SK-N-SH (cell line): ENCODE measurements at regions not wholly inside any gene's neighbourhood (a gene's known extent, or its start where the extent isn't known, plus 50 kb on each side); places are given as distances from the start of the nearest gene placed in this dataset.
A peak's percentile ranks its signal among the peaks of the same experiment; 100 is the strongest.

Experiments used
- CTCF ChIA-PET: fragments of 300-600, 350-600 bp; formaldehyde crosslinking; extraction: SDS; loops from one replicate; lab custom pipeline; 2021; lab: Yijun Ruan, JAX
- POLR2A ChIA-PET: fragments of 350-600 bp; sonication (Branson Sonifier 250); formaldehyde crosslinking; extraction: SDS; loops from one replicate; lab custom pipeline; 2020; ENCODE audit warnings: antibody characterized with exemption, inconsistent platforms; lab: Yijun Ruan, JAX
- DNase-seq: peaks from one replicate; pipeline ENCODE4 v3.0.0; 2012
- H2AFZ ChIP-seq: fragments of 200-600 bp; sonication (generic); 2 replicates; pipeline ENCODE4 v1.8.1; 2016; ENCODE audit warnings: antibody characterized with exemption, mild to moderate bottlenecking, low read depth
- H3F3A ChIP-seq: fragments of 200-600 bp; sonication (generic); replicated peaks from 2 replicates; pipeline ENCODE3; 2016; ENCODE audit warnings: antibody characterized with exemption, mild to moderate bottlenecking; ENCODE audit not compliant: insufficient read depth
- H3K27ac ChIP-seq, 2 experiments: fragments of 200-500 bp in 1 of 2; fragments of 200-600 bp in 1 of 2; sonication (Bioruptor generic) in 1 of 2; sonication (generic), shearing (Covaris generic) in 1 of 2; 2 replicates each; pipeline versions ENCODE4 v1.5.1 to v1.6.1; 2014 to 2016; ENCODE audit warnings: low read depth in 2 of 2, inconsistent platforms in 1 of 2, low read length in 1 of 2, mild to moderate bottlenecking in 1 of 2, mixed read lengths in 1 of 2
- H3K27me3 ChIP-seq: fragments of 200-600 bp; sonication (generic), shearing (Covaris generic); 2 replicates; pipeline ENCODE4 v1.6.1; 2016; ENCODE audit warnings: mixed run types; ENCODE audit not compliant: insufficient read depth
- H3K36me3 ChIP-seq, 2 experiments: fragments of 200-500 bp in 1 of 2; fragments of 200-600 bp in 1 of 2; sonication (Bioruptor generic) in 1 of 2; sonication (generic) in 1 of 2; replicated peaks in 1 of 2; 2 replicates each; pipeline versions ENCODE3 to v1.5.1; 2014 to 2016; ENCODE audit warnings: low read length in 1 of 2, mild to moderate bottlenecking in 1 of 2; ENCODE audit not compliant: insufficient read depth in 2 of 2, control insufficient read depth in 1 of 2
- H3K4me1 ChIP-seq, 2 experiments: fragments of 200-500 bp in 1 of 2; fragments of 200-600 bp in 1 of 2; sonication (Bioruptor generic) in 1 of 2; sonication (generic), shearing (Covaris generic) in 1 of 2; 2 replicates each; pipeline versions ENCODE4 v1.5.1 to v1.6.1; 2014 to 2016; ENCODE audit warnings: low read depth in 1 of 2, low read length in 1 of 2, mixed run types in 1 of 2; ENCODE audit not compliant: insufficient read depth in 2 of 2, control insufficient read depth in 1 of 2
- H3K4me2 ChIP-seq: fragments of 200-600 bp; sonication (generic), shearing (Covaris generic); 2 replicates; pipeline ENCODE4 v1.6.1; 2017; ENCODE audit warnings: mixed run types
- H3K4me3 ChIP-seq, 2 experiments: fragments of 200-500 bp in 1 of 2; fragments of 200-600 bp in 1 of 2; sonication (Bioruptor generic) in 1 of 2; sonication (generic), shearing (Covaris generic) in 1 of 2; 2 replicates each; pipeline versions ENCODE4 v1.5.1 to v1.8.1; 2014 to 2016; ENCODE audit warnings: low read depth in 2 of 2, inconsistent platforms in 1 of 2, low read length in 1 of 2, mild to moderate bottlenecking in 1 of 2, mixed read lengths in 1 of 2, moderate library complexity in 1 of 2
- H3K79me2 ChIP-seq: fragments of 200-600 bp; sonication (generic); 2 replicates; pipeline ENCODE4 v1.8.1; 2017; ENCODE audit warnings: mild to moderate bottlenecking; ENCODE audit not compliant: insufficient read depth
- H3K9ac ChIP-seq: fragments of 200-600 bp; sonication (generic); 2 replicates; pipeline ENCODE4 v1.6.1; 2017; ENCODE audit warnings: mixed run types
- H3K9me2 ChIP-seq: fragments of 200-600 bp; sonication (generic); 2 replicates; pipeline ENCODE4 v1.6.1; 2017; ENCODE audit warnings: mixed run types
- H3K9me3 ChIP-seq: fragments of 200-600 bp; sonication (generic); 2 replicates; pipeline ENCODE4 v1.6.1; 2017; ENCODE audit warnings: mixed run types, mild to moderate bottlenecking, moderate library complexity
- H4K20me1 ChIP-seq: fragments of 200-600 bp; sonication (generic); 2 replicates; pipeline ENCODE4 v1.6.1; 2017; ENCODE audit warnings: mild to moderate bottlenecking, mixed run types; ENCODE audit not compliant: insufficient read depth
- GATA2 ChIP-seq: sonication (generic); formaldehyde crosslinking; IDR thresholded peaks from 2 replicates; pipeline ENCODE4 v1.5.0; 2020; ENCODE audit warnings: mild to moderate bottlenecking, missing genetic modification reagents
- IRF3 ChIP-seq: fragments of 150-350 bp; IDR thresholded peaks from 2 replicates; pipeline ENCODE4 v1.6.1; 2016; ENCODE audit warnings: mild to moderate bottlenecking, low read depth, low read length
- MXI1 ChIP-seq: IDR thresholded peaks from 2 replicates; pipeline ENCODE4 v1.6.1; 2012; ENCODE audit warnings: mild to moderate bottlenecking, low read depth, low read length, improper control_type of control experiment
- NFIC ChIP-seq: IDR thresholded peaks from 2 replicates; pipeline ENCODE4 v1.4.0; 2012; ENCODE audit warnings: borderline replicate concordance
- RCOR1 ChIP-seq: fragments of 150-350 bp; IDR thresholded peaks from 2 replicates; pipeline ENCODE4 v1.6.1; 2017; ENCODE audit warnings: antibody characterized with exemption, low read length
- RFX5 ChIP-seq: IDR thresholded peaks from 2 replicates; pipeline ENCODE4 v1.6.1; 2012; ENCODE audit warnings: mild to moderate bottlenecking, improper control_type of control experiment, low read length
- RXRA ChIP-seq: IDR thresholded peaks from 2 replicates; pipeline ENCODE4 v1.4.0; 2012; ENCODE audit warnings: low read depth, mild to moderate bottlenecking, borderline replicate concordance
- TAF1 ChIP-seq: IDR thresholded peaks from 2 replicates; pipeline ENCODE4 v1.6.1; 2012; ENCODE audit warnings: low read depth, mild to moderate bottlenecking, low read length, moderate library complexity, borderline replicate concordance
- TEAD4 ChIP-seq: IDR thresholded peaks from 2 replicates; pipeline ENCODE4 v1.4.0; 2012; ENCODE audit warnings: mild to moderate bottlenecking, borderline replicate concordance; ENCODE audit not compliant: insufficient read depth
- YY1 ChIP-seq: IDR thresholded peaks from 2 replicates; pipeline ENCODE4 v1.4.0; 2012; ENCODE audit warnings: low read depth, mild to moderate bottlenecking
- WGBS: methylation state at CpG from one replicate; pipeline ENCODE4 v1.1.6; 2017; ENCODE audit warnings: low lambda C conversion rate; 5-methylcytosine and 5-hydroxymethylcytosine counted together
- TF ChIP-seq, protein P1 (sequence below): fragments of 150-350 bp; IDR thresholded peaks from 2 replicates; pipeline ENCODE4 v1.6.1; 2017; ENCODE audit warnings: antibody characterized with exemption, low read length, low read depth, borderline replicate concordance

DNA sequence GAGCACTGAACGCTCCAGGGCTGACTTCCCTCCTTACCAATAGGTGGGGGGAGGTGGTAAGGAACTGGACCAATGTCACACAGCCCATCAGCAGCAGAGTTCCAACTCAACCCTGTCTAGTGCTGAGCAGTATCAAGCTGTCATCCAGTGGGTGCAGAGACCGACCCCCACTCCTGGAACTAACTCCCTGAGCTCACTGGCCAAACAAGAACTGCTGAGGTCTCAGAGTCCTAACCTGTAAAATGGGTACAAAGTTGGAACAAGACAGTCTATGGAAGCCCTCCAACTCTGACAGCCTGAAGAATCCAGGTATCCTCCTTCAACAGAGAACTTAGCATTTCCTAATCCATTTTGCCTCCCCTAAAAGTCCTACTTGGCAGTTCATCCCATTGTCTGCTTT is 91.1 kb upstream of the CLMN start:
- no peak overlapping the region for H3K27ac ChIP-seq
- H3F3A ChIP-seq, result no peaks in the 10 kb centered on the region
- no peak for DNase-seq
- CTCF ChIA-PET, result no interaction called here
- H3K36me3 ChIP-seq, result no peaks in the 10 kb centered on the region
- H3K9me2 ChIP-seq, result no peaks in the 10 kb centered on the region
- 100% methylated on average over 1 of the region's 2 CpGs for WGBS
- H3K4me3 ChIP-seq, result no peak overlapping the region
- H3K9me3 ChIP-seq, result no peaks in the 10 kb centered on the region
- POLR2A ChIA-PET, result no interaction called here
- no peak overlapping the region for H3K4me2 ChIP-seq
- H4K20me1 ChIP-seq, result no peaks in the 10 kb centered on the region
- no peaks in the 10 kb centered on the region for H3K27me3 ChIP-seq
- H3K9ac ChIP-seq, result no peak overlapping the region
- no peaks in the 10 kb centered on the region for H3K79me2 ChIP-seq
- TF ChIP-seq IRF3 (no peak), NFIC (no peak), TAF1 (no peak), RXRA (no peak), RCOR1 (no peak), GATA2 (CRISPR knock-in tag) (no peak)
- TF ChIP-seq, protein P1, sequence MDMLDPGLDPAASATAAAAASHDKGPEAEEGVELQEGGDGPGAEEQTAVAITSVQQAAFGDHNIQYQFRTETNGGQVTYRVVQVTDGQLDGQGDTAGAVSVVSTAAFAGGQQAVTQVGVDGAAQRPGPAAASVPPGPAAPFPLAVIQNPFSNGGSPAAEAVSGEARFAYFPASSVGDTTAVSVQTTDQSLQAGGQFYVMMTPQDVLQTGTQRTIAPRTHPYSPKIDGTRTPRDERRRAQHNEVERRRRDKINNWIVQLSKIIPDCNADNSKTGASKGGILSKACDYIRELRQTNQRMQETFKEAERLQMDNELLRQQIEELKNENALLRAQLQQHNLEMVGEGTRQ, result no peak
- peaks cover 0 to 66% of the 10 kb centered on the region in 2 experiments; a peak in 2 of 4 replicates for H3K4me1 ChIP-seq
- no peak overlapping the region for H2AFZ ChIP-seq

GRCh38 chr14:95409477-95410272 is 90.0 kb upstream of the CLMN start:
- H3K9me3 ChIP-seq, result no peaks in the 10 kb centered on the region
- no peak overlapping the region for H2AFZ ChIP-seq
- H3K36me3 ChIP-seq, result no peaks in the 10 kb centered on the region
- no peak for DNase-seq
- TF ChIP-seq YY1, result no peak
- no peak for TF ChIP-seq MXI1
- TF ChIP-seq RCOR1, result no peak
- TF ChIP-seq RFX5, result no peak
- no peak for TF ChIP-seq TEAD4
- peaks cover 0 to 67% of the 10 kb centered on the region in 2 experiments; a peak in 2 of 4 replicates for H3K4me1 ChIP-seq
- H3K4me3 ChIP-seq, result no peak overlapping the region
- H4K20me1 ChIP-seq, result no peaks in the 10 kb centered on the region
- no peaks in the 10 kb centered on the region for H3F3A ChIP-seq
- no peaks in the 10 kb centered on the region for H3K9me2 ChIP-seq
- WGBS, result 73% methylated on average over 11 of the region's 12 CpGs
- H3K9ac ChIP-seq, result no peak overlapping the region
- POLR2A ChIA-PET, result interaction anchor here (0.6 kb wide), 1 partner anchor 106 kb away, joined by 3 read pairs; no protein-coding TSS in a partner anchor
- H3K27ac ChIP-seq, result peak overlapping the region in 1 of 2 experiments; percentile 34; a peak in 1 of 4 replicates
- no peaks in the 10 kb centered on the region for H3K79me2 ChIP-seq
- no peaks in the 10 kb centered on the region for H3K27me3 ChIP-seq
- no peak overlapping the region for H3K4me2 ChIP-seq
- CTCF ChIA-PET, result interaction anchor here (1.0 to 1.3 kb wide), 3 partner anchors 21 to 81 kb away, joined by 4 read pairs; no protein-coding TSS in a partner anchor
